Stomach (tissue), 8 donors: ENCODE measurements at regions not wholly inside any gene's neighbourhood (a gene's known extent, or its start where the extent isn't known, plus 50 kb on each side); places are given as distances from the start of the nearest gene placed in this dataset.

ENCODE experiments used
- DNase-seq, 2 donors: peaks; one replicate each; pipeline versions ENCODE4 v3.0.0 to v3.0.0-alpha.2; 2013 to 2019
- H3K27ac ChIP-seq, 5 donors: fragments of 200-600 bp in 4 of 5; sonication (generic) in 4 of 5; one replicate each; pipeline ENCODE4 v1.5.1; 2013 to 2019; ENCODE audit warnings: mild to moderate bottlenecking in 1 of 5, moderate library complexity in 1 of 5
- H3K27me3 ChIP-seq, 3 donors: fragments of 200-600 bp; sonication (generic); one replicate each; pipeline ENCODE4 v1.5.1; 2017 to 2019; ENCODE audit warnings: mixed run types in 1 of 3
- H3K36me3 ChIP-seq, 4 donors: fragments of 200-600 bp; sonication (generic); 1 replicate in 3 of 4; 2 replicates in 1 of 4; pipeline ENCODE4 v1.5.1; 2016 to 2019
- H3K4me1 ChIP-seq, 4 donors: fragments of 200-600 bp; sonication (generic); one replicate each; pipeline ENCODE4 v1.5.1; 2016 to 2019
- H3K4me3 ChIP-seq, 4 donors: fragments of 200-600 bp; sonication (generic) in 3 of 4; one replicate each; pipeline ENCODE4 v1.5.1; 2016 to 2019; ENCODE audit warnings: mild to moderate bottlenecking in 1 of 4
- H3K9me3 ChIP-seq, 4 donors: fragments of 200-600 bp; sonication (generic); one replicate each; pipeline ENCODE4 v1.5.1; 2016 to 2019
- EP300 ChIP-seq: sonication (generic); formaldehyde crosslinking; IDR thresholded peaks from one replicate; pipeline ENCODE4 v1.6.1; 2017; ENCODE audit warnings: antibody characterized with exemption
- POLR2A ChIP-seq, 4 donors: fragments of 450-650 bp; IDR thresholded peaks; one replicate each; pipeline ENCODE4 v1.6.1; 2016; ENCODE audit warnings: antibody characterized with exemption in 4 of 4, control low read depth in 2 of 4, mild to moderate bottlenecking in 1 of 4, moderate library complexity in 1 of 4
- POLR2AphosphoS5 ChIP-seq, 3 donors: sonication (generic); formaldehyde crosslinking; IDR thresholded peaks; one replicate each; pipeline ENCODE4 v1.6.1; 2016; ENCODE audit warnings: antibody characterized with exemption in 3 of 3
- WGBS, 5 donors: extraction: QIAGEN DNeasy Blood & Tissue Kit in 3 of 5; methylation state at CpG; one replicate each; pipeline versions ENCODE4 v1.1.5 to v1.1.7; 2013 to 2018; 5-methylcytosine and 5-hydroxymethylcytosine counted together
- intact Hi-C: fragments of 100-400 bp; cut with DNase I; formaldehyde crosslinking; loops from one replicate; pipeline ENCODE4 v1.15.1; 2023; ENCODE audit warnings: low total_unique reads
- TF ChIP-seq, protein P1 (sequence below), 7 experiments: fragments of 450-650 bp in 4 of 7; fragments of 200-600 bp in 3 of 7; sonication (generic) in 3 of 7; IDR thresholded peaks; one replicate each; pipeline ENCODE4 v1.5.1; 2016 to 2019; ENCODE audit warnings: antibody characterized with exemption in 7 of 7, control low read depth in 2 of 7, mild to moderate bottlenecking in 1 of 7
- donor health status: healthy with polysubstance abuse.
- donor health status: Bipolar disorder and iron deficiency.
- donor health status: healthy.

DNA sequence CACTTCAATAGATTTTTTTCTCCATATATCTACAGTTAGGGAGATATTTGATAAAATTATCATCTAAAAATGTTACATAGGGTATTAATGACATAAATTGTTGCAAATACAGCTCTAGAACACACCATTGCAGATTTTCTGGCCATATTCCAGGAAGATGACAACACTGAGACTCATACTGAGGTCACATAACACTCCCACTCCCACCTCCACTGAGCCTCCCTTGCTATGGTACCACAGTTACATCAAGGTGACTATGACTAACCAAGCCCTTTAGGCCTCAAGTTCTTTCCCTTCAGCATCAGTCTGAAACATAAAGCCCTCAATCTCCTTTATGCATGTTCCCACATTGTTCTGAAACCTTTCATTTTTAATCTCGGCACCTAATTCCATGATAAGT is 932.0 kb upstream of the IGFBP7 start:
- H3K4me1 ChIP-seq = no peaks in the 10 kb centered on the region
- 83 to 94% (median 89%) methylated on average over 1 of the region's 1 CpG for WGBS, 5 donors
- no peaks in the 10 kb centered on the region for H3K27me3 ChIP-seq
- H3K4me3 ChIP-seq = no peak overlapping the region
- H3K36me3 ChIP-seq = no peaks in the 10 kb centered on the region
- intact Hi-C loops = no loop called here
- H3K27ac ChIP-seq = no peak overlapping the region
- no peak for DNase-seq
- no peak for TF ChIP-seq EP300
- no peak for TF ChIP-seq POLR2AphosphoS5 (IDR thresholded peaks at IDR 0.05)
- no peak for TF ChIP-seq POLR2A (IDR thresholded peaks at IDR 0.05)
- TF ChIP-seq, protein P1, sequence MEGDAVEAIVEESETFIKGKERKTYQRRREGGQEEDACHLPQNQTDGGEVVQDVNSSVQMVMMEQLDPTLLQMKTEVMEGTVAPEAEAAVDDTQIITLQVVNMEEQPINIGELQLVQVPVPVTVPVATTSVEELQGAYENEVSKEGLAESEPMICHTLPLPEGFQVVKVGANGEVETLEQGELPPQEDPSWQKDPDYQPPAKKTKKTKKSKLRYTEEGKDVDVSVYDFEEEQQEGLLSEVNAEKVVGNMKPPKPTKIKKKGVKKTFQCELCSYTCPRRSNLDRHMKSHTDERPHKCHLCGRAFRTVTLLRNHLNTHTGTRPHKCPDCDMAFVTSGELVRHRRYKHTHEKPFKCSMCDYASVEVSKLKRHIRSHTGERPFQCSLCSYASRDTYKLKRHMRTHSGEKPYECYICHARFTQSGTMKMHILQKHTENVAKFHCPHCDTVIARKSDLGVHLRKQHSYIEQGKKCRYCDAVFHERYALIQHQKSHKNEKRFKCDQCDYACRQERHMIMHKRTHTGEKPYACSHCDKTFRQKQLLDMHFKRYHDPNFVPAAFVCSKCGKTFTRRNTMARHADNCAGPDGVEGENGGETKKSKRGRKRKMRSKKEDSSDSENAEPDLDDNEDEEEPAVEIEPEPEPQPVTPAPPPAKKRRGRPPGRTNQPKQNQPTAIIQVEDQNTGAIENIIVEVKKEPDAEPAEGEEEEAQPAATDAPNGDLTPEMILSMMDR (IDR thresholded peaks at IDR 0.05) = no peak
- peaks cover 0 to 11% (median 2%) of the 10 kb centered on the region in 4 donors for H3K9me3 ChIP-seq

DNA sequence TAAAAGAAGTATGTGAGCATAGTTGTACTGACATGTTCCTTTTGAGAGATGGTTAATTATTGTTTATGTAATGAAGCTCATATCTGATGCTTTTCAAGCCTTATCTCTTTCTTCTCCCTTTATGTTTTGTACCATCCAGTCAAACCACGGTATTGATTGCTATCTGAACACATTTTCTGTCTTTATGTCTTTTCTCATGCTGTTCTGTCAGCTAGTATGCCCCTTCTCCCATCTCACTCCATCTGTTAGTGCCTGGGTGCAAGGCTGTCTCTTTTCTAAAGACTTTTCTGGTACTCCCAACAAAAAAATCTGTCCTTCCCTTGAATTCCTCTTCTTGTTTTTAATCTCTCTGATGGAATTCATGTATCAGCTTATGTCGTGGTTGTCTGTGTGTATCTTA is 883.8 kb upstream of the IGFBP7 start:
- H3K36me3 ChIP-seq = no peaks in the 10 kb centered on the region
- intact Hi-C loops = no loop called here
- H3K4me3 ChIP-seq = no peak overlapping the region
- no peaks in the 10 kb centered on the region for H3K27me3 ChIP-seq
- TF ChIP-seq EP300 (no peak), POLR2AphosphoS5 (IDR thresholded peaks at IDR 0.05) (no peak), POLR2A (IDR thresholded peaks at IDR 0.05) (no peak)
- TF ChIP-seq, protein P1 (IDR thresholded peaks at IDR 0.05) = no peak
- 33 to 42% (median 36%) methylated on average over 2 of the region's 2 CpGs for WGBS, 5 donors
- H3K9me3 ChIP-seq = no peaks in the 10 kb centered on the region
- no peak for DNase-seq
- no peaks in the 10 kb centered on the region for H3K4me1 ChIP-seq
- H3K27ac ChIP-seq = no peak overlapping the region

- no peaks in the 10 kb centered on the region for H3K4me1 ChIP-seq
- no peak overlapping the region for H3K27ac ChIP-seq
- WGBS, 5 donors = 75 to 88% (median 81%) methylated on average over 6 of the region's 6 CpGs
- H3K27me3 ChIP-seq = no peaks in the 10 kb centered on the region
- DNase-seq = no peak
- TF ChIP-seq, protein P1 (IDR thresholded peaks at IDR 0.05) = no peak
- TF ChIP-seq POLR2AphosphoS5 (IDR thresholded peaks at IDR 0.05) (no peak), POLR2A (IDR thresholded peaks at IDR 0.05) (no peak), EP300 (no peak)
- intact Hi-C loops = no loop called here
- no peaks in the 10 kb centered on the region for H3K9me3 ChIP-seq
- H3K4me3 ChIP-seq = no peak overlapping the region
- H3K36me3 ChIP-seq = no peaks in the 10 kb centered on the region
Measured at GRCh38 chr4:57989430-57989829, 879.2 kb upstream of the IGFBP7 start.

DNA sequence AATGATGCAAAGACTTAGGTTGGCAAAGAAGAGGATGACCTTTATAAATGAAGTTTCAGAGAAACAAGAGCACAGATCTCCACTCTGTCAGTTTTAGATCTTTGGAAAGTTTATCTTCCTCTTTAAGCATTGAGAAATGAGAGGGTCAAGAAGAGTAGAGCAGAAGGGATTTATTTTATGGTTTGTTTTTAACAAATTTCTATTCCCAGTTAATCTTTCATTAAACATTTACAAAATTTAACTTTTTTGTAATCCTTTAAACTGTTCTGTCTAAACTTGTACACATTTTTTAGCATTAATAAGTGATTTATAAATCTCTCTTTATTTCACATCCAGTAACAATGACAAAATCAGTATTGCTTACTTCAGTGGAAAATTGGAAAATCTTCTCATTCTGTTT is 875.0 kb upstream of the IGFBP7 start:
- no peak for DNase-seq
- Histone ChIP-seq H3K36me3 (no peaks in the 10 kb centered on the region), H3K27ac (no peak overlapping the region), H3K9me3 (no peaks in the 10 kb centered on the region), H3K27me3 (no peaks in the 10 kb centered on the region), H3K4me1 (no peaks in the 10 kb centered on the region), H3K4me3 (no peak overlapping the region)
- intact Hi-C loops = no loop called here
- TF ChIP-seq EP300 (no peak), POLR2AphosphoS5 (IDR thresholded peaks at IDR 0.05) (no peak), POLR2A (IDR thresholded peaks at IDR 0.05) (no peak)
- TF ChIP-seq, protein P1 (IDR thresholded peaks at IDR 0.05) = no peak
